GM19351 (cell line): ENCODE measurements at regions not wholly inside any gene's neighbourhood (a gene's known extent, or its start where the extent isn't known, plus 50 kb on each side); places are given as distances from the start of the nearest gene placed in this dataset.
"Not testable (repeated sequence)": the region's sequence is repeated elsewhere in the genome, so short reads cannot be mapped to it uniquely, and the experiment has no call there.

Source experiments
- ATAC-seq: cut with Tn5 transposase; IDR thresholded peaks from one replicate; pipeline ENCODE4 v1.9.1; 2021; ENCODE audit warnings: mild to moderate bottlenecking, moderate library complexity; ENCODE audit not compliant: unreplicated experiment

DNA sequence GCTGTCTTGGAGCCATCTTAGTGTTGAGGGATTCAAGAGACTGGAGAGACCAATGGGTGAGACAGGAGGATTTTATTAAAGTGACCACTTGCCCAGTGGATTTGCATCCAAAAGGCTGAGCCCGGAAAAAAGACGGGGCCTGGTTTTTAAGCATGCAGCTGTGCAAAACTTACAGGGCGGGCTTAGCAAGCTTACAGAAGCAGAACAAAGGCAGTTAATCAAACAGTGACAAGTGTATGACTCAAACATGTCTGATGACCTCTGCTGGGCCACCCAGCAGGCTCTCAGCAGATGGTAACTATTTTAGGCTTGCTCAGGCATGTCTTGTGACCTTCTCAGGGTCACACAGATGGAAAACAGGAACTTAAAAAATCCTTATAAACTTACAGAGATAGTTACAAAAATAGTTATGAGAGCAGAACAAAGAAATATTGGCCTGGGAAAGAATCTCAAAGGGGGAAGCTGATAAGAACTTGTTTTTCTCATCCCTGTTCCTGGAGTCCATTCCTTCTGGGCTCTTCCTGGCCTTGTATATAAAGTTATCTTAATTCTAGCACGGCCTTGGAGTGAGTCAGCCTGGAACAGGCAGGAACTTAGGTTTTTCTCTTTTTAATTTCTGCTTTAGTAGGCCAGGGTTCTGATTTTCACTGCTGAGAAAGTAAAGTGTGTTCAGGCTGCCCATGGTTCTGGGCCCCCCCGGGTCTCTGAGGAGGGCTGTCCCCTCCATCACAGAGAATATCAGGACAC lies 141.3 kb downstream of the CCDC74A start:
- ATAC-seq = not testable (repeated sequence)

DNA sequence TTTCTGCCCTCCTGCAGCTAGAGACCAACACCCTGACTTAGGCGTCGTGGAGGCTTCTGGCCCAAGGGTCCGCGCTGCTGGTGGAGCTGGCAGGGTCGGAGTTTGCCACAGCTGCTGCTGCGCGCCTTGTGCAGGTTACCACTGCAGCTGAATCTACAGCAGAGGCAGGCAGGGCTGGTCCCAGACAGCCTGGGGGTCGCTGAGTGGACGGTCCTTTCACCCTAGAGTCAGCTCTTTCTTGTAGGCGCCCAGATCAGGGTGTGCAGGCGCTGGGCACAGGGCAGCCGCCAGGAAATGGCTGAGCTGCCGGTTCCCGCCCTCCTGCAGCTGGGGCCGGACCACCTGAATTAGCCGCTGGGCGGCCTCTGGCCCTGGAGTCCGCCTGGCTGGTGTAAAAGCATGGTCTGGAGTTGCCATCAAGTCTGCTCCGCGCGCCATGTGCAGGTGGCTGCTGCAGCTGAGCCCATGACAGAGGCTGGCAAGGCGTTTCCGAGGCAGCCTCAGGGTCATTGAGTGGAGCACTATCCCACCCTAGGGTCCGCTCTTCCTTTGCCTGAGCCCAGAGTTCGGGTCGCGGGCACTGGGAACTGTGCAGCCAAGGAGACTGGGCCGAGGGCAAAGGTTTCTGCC lies 144.3 kb downstream of the CCDC74A start:
- not testable (repeated sequence) for ATAC-seq

DNA sequence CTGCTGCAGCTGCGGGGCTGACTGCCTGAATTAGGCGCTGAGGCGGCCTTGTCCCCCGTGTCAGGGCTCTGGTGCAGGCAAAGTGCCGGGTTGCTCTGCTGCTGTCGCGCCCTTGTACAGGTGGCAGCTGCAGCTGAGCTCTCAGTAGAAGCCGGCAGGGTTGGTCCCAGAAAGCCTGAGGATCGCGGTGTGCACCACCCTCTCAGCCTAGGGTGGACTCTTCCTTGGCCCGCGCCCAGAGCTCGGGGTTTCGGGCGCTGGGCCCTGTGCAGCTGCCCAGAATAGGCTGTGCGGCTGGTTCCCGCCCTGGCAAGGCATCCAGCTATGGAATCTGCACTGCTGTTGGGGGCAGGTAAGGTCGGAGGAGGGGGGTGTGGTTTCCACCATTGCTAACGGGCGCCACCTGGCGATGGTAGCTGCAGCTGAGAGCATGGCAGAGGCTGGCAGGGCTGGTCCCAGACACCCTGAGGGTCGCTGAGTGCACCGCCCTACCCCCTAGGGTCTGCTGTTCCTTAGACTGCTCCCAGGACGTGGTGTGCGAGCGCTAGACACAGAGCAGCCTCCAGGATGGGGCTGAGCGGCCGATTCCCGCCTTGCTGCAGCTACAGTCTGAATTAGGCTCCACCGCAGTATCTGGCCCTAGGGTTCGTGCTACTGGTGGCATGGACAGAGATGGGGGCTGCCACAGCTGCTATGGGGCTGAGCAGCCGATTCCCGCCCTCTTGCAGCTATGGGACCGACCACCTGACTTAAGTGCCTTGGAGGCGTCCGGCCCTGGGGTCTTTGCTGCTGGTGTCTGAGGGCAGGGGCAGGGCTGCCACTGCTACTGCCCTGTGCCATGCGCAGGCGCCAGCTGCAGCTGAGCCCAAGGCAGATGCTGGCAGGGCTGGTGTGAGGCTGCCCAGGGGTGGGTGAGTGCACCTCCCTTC lies 145.0 kb downstream of the CCDC74A start:
- peak; percentile 82 for ATAC-seq

- ATAC-seq = peak; percentile 79
Measured at GRCh38 chr2:131673400-131674173, 145.9 kb downstream of the CCDC74A start.

DNA sequence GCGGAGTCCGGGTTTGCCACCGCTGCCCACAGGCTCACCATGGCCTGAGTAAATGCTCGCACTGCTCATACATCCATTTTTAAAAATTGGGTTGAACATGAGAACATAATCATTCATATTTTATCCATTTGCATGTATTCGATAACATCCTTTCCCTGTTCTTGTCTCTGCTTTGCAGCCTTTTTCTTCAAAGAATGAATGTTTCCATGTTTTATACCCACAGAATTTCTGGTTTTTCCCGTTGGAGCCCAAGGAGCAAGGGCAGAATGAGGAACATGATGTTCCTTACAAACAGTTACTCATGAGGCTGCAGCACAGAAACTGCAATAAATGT lies 146.5 kb downstream of the CCDC74A start:
- ATAC-seq = no peak

GRCh38 chr2:131681611-131682121 lies 154.0 kb downstream of the CCDC74A start:
- ATAC-seq = peak; percentile 1

- ATAC-seq = peak; percentile 98
Measured at GRCh38 chr2:131682122-131682944, 154.6 kb downstream of the CCDC74A start.

DNA sequence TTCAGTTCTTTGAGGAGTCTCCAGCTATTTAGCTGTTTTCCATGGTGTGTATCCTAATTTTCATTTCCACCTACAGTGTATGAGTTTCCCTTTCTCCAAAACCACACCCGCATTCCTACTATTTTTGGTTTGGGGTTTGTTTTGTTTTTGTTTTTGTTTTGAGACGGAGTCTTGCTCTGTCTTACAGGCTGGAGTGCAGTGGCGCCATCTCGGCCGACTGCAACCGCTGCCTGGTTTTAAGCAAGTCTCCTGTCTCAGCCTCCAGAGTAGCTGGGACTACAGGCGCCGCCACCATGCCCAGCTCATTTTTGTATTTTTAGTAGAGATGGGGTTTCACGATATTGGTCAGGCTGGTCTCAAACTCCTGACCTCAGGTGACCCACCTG lies 155.2 kb downstream of the CCDC74A start:
- peak; percentile 40 for ATAC-seq

DNA sequence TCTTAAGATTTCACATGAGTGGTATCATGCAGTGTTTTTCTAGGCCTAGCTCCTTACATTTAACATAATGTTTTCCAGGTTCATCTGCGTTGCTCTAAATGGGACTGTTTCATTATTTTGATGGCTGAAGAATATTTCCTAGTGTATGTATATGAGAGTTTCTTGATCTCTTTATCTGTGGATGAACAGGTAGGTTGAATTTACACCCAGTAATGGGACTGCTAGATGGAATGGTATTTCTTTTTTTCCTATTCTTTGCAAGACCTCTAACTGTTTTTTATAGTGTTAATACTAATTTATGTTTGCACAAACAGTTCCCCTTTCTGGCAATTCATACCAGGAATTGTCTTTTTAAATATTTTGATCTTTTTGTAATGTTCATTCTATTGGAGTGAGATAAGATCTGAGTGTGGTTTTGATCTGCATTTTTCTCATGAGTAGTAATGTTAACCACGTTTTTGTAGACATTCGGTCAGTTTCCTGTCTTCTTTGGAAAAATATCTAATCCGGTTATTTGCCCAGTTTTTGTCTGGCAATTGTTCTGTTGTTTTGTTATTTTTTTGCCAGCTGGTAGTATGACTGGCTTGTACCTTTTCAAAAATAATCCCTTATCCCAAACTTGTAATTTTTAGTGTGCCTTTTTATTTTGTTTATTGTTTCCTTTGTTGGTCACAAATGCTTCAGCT lies 157.1 kb downstream of the CCDC74A start:
- ATAC-seq = not testable (repeated sequence)

- not testable (repeated sequence) for ATAC-seq
Measured at GRCh38 chr2:131686164-131686893, 158.6 kb downstream of the CCDC74A start.

GRCh38 chr2:131686894-131687238 lies 159.2 kb downstream of the CCDC74A start:
- ATAC-seq = not testable (repeated sequence)

GRCh38 chr2:131689066-131689465 lies 161.4 kb downstream of the CCDC74A start:
- not testable (repeated sequence) for ATAC-seq

GRCh38 chr2:131711268-131711667 lies 183.6 kb downstream of the CCDC74A start:
- not testable (repeated sequence) for ATAC-seq

GRCh38 chr2:131717907-131718306 lies 190.2 kb downstream of the CCDC74A start:
- ATAC-seq = not testable (repeated sequence)

DNA sequence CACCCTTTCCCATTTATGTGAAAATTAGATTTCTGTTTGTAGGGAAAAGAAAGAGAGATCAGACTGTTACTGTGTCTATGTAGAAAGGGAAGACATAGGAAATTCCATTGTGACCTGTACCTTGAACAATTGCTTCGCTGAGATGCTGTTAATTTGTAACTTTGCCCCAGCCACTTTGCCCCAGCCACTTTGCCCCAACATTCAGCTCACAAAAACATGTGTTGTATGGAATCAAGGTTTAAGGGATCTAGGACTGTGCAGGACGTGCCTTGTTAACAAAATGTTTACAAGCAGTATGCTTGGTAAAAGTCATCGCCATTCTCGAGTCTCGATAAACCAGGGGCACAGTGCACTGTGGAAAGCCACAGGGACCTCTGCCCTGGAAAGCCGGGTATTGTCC lies 193.5 kb downstream of the CCDC74A start:
- ATAC-seq = not testable (repeated sequence)

GRCh38 chr2:131722256-131722655 lies 194.6 kb downstream of the CCDC74A start:
- not testable (repeated sequence) for ATAC-seq

DNA sequence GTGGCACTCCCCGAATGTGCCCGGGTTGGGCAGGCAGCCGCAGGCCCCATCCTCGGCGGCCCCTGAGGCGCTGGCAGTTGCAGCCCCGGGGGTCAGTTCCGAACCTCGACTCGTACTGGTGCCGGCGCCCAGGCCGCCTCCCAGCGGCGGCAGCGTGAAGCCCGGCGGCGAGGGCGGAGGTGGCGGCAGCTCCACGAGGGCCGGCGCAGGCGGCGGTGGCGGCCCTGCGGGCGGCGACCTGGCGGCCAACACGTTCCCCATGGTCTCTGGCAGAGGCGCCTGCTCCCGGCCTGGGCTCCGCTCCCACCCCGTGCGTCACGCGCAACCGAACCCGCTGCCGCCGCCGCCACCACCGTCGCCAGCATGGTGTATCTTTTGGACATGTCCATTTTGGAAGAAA lies 196.3 kb downstream of the CCDC74A start:
- no peak for ATAC-seq

DNA sequence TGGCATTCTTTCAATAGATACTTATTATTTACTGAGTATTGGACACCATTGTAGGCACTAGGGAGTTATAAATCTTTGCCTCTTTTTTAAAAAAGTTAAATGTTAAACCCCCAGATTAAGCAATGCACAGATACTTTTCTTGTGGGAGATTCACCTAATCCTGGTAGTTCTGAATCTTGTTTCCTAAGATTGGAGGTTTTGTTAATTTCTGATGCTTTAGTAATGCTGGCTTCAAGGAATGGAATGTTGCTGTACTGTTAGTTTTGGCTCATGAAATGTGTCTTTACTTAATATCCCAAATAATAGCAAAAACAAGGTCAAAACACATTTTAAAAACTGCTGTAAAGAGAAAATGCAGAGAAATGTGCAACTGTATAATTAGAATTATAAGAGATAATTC lies 200.8 kb downstream of the CCDC74A start:
- ATAC-seq = not testable (repeated sequence)
